K562 (cell line): ENCODE measurements at regions not wholly inside any gene's neighbourhood (a gene's known extent, or its start where the extent isn't known, plus 50 kb on each side); places are given as distances from the start of the nearest gene placed in this dataset.

Experiments used
- BRD4 ChIP-seq: fragments of 200-600 bp; sonication (generic); IDR thresholded peaks from 2 replicates; pipeline ENCODE4 v1.6.1; 2017; ENCODE audit warnings: inconsistent platforms
- FOXK2 ChIP-seq, 2 experiments: fragments of 450-650 bp; IDR thresholded peaks in 1 of 2; conservative IDR thresholded peaks in 1 of 2; 2 replicates each; pipeline ENCODE4 v1.6.1; 2016; ENCODE audit warnings: low read depth in 2 of 2, mild to moderate bottlenecking in 1 of 2
- KDM1A ChIP-seq, 2 experiments: fragments of 450-650 bp; IDR thresholded peaks; 2 replicates each; pipeline ENCODE4 v1.6.1; 2016; ENCODE audit warnings: mild to moderate bottlenecking in 2 of 2
- KHSRP ChIP-seq: fragments of 450-650 bp; IDR thresholded peaks from 2 replicates; pipeline ENCODE4 v1.6.1; 2017
- MAFF ChIP-seq: IDR thresholded peaks from 2 replicates; pipeline ENCODE4 v1.6.1; 2012; ENCODE audit warnings: low read length, improper control_type of control experiment
- MCM3 ChIP-seq: fragments of 450-650 bp; IDR thresholded peaks from 2 replicates; pipeline ENCODE4 v1.6.1; 2016
- POU5F1 ChIP-seq: fragments of 150-350 bp; IDR thresholded peaks from 2 replicates; pipeline ENCODE4 v1.6.1; 2014; ENCODE audit warnings: borderline replicate concordance, low read length, low read depth, mild to moderate bottlenecking; ENCODE audit not compliant: partially characterized antibody
- RFX1 ChIP-seq: fragments of 450-650 bp; IDR thresholded peaks from 2 replicates; pipeline ENCODE4 v1.6.1; 2016; ENCODE audit warnings: mild to moderate bottlenecking, moderate library complexity
- SMC3 ChIP-seq: conservative IDR thresholded peaks from 2 replicates; pipeline ENCODE4 v1.6.1; 2011; ENCODE audit warnings: low read depth, low read length, improper control_type of control experiment; ENCODE audit not compliant: insufficient read depth
- TAF7 ChIP-seq: fragments of 450-650 bp; IDR thresholded peaks from 2 replicates; pipeline ENCODE4 v1.6.1; 2016; ENCODE audit warnings: missing genetic modification characterization, missing compliant biosample characterization
- TEAD4 ChIP-seq, 2 experiments: sonication (generic) in 1 of 2; formaldehyde crosslinking in 1 of 2; IDR thresholded peaks; 2 replicates each; pipeline versions ENCODE4 v1.6.1 to v1.8.0; 2012 to 2022; ENCODE audit warnings: borderline replicate concordance in 1 of 2, inconsistent platforms in 1 of 2, low read length in 1 of 2, mild to moderate bottlenecking in 1 of 2, missing genetic modification reagents in 1 of 2
- ZBTB5 ChIP-seq: fragments of 450-650 bp; IDR thresholded peaks from 2 replicates; pipeline ENCODE4 v1.6.1; 2017; ENCODE audit warnings: antibody characterized with exemption
- ZNF146 ChIP-seq: IDR thresholded peaks from one replicate; pipeline ENCODE4 v1.6.1; 2018; ENCODE audit warnings: missing compliant biosample characterization; ENCODE audit not compliant: unreplicated experiment
- ZNF311 ChIP-seq: fragments of 250-450 bp; sonication (Bioruptor Pico); IDR thresholded peaks from 2 replicates; pipeline ENCODE4 v1.4.0; 2020; ENCODE audit warnings: mild to moderate bottlenecking, moderate library complexity
- ZNF717 ChIP-seq: fragments of 250-450 bp; sonication (Bioruptor Pico); IDR thresholded peaks from 2 replicates; pipeline ENCODE4 v1.5.0; 2021
- TF ChIP-seq, protein P1 (sequence below): sonication (generic); formaldehyde crosslinking; IDR thresholded peaks from 2 replicates; pipeline ENCODE4 v1.8.1; 2023; ENCODE audit warnings: missing genetic modification reagents, mild to moderate bottlenecking, borderline replicate concordance
- TF ChIP-seq, protein P2 (sequence below), 2 experiments: IDR thresholded peaks in 1 of 2; conservative IDR thresholded peaks in 1 of 2; 2 replicates each; pipeline ENCODE4 v1.6.1; 2016; ENCODE audit warnings: low read depth in 2 of 2, mild to moderate bottlenecking in 1 of 2, missing compliant biosample characterization in 1 of 2, missing genetic modification characterization in 1 of 2, moderate library complexity in 1 of 2

- TF ChIP-seq, protein P1, sequence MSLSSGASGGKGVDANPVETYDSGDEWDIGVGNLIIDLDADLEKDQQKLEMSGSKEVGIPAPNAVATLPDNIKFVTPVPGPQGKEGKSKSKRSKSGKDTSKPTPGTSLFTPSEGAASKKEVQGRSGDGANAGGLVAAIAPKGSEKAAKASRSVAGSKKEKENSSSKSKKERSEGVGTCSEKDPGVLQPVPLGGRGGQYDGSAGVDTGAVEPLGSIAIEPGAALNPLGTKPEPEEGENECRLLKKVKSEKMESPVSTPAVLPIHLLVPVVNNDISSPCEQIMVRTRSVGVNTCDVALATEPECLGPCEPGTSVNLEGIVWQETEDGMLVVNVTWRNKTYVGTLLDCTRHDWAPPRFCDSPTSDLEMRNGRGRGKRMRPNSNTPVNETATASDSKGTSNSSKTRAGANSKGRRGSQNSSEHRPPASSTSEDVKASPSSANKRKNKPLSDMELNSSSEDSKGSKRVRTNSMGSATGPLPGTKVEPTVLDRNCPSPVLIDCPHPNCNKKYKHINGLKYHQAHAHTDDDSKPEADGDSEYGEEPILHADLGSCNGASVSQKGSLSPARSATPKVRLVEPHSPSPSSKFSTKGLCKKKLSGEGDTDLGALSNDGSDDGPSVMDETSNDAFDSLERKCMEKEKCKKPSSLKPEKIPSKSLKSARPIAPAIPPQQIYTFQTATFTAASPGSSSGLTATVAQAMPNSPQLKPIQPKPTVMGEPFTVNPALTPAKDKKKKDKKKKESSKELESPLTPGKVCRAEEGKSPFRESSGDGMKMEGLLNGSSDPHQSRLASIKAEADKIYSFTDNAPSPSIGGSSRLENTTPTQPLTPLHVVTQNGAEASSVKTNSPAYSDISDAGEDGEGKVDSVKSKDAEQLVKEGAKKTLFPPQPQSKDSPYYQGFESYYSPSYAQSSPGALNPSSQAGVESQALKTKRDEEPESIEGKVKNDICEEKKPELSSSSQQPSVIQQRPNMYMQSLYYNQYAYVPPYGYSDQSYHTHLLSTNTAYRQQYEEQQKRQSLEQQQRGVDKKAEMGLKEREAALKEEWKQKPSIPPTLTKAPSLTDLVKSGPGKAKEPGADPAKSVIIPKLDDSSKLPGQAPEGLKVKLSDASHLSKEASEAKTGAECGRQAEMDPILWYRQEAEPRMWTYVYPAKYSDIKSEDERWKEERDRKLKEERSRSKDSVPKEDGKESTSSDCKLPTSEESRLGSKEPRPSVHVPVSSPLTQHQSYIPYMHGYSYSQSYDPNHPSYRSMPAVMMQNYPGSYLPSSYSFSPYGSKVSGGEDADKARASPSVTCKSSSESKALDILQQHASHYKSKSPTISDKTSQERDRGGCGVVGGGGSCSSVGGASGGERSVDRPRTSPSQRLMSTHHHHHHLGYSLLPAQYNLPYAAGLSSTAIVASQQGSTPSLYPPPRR (CRISPR knock-in tag): no peak
- TF ChIP-seq SMC3 (no peak), KDM1A (IDR thresholded peaks at IDR 0.05) (0 out of 4 replicates have a peak, but pooled peaks of 1 of the 2 experiments have one; percentile 27), RFX1 (peak; percentile 35; the same call in 1 of the 2 replicates), ZNF717 (CRISPR knock-in tag) (no peak), BRD4 (no peak), MCM3 (no peak), ZNF311 (CRISPR knock-in tag) (no peak), TEAD4 (IDR thresholded peaks at IDR 0.05; ENCODE audit: low read length) (no peak), TEAD4 (CRISPR knock-in tag; IDR thresholded peaks at IDR 0.05; ENCODE audit: borderline replicate concordance) (no peak), KHSRP (no peak), FOXK2 (conservative IDR thresholded peaks at IDR 0.05 in 1 of 2, IDR thresholded peaks at IDR 0.05 in 1 of 2; ENCODE audit: low read depth in 2 of 2) (0 out of 4 replicates have a peak, but pooled peaks of 1 of the 2 experiments have one; percentile 23), ZNF146 (CRISPR knock-in tag) (no peak), MAFF (peak; percentile 82), TAF7 (no peak), POU5F1 (no peak), ZBTB5 (no peak)
- TF ChIP-seq, protein P2, sequence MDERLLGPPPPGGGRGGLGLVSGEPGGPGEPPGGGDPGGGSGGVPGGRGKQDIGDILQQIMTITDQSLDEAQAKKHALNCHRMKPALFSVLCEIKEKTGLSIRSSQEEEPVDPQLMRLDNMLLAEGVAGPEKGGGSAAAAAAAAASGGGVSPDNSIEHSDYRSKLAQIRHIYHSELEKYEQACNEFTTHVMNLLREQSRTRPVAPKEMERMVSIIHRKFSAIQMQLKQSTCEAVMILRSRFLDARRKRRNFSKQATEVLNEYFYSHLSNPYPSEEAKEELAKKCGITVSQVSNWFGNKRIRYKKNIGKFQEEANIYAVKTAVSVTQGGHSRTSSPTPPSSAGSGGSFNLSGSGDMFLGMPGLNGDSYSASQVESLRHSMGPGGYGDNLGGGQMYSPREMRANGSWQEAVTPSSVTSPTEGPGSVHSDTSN (CRISPR knock-in tag; IDR thresholded peaks at IDR 0.05; ENCODE audit: low read depth): no peak
- TF ChIP-seq, protein P2 (tag; conservative IDR thresholded peaks at IDR 0.05; ENCODE audit: low read depth): no peak
Observed at GRCh38 chr7:31408140-31408729, 67.7 kb upstream of the NEUROD6 start (continued).
